ENCODE measurements at regions not wholly inside any gene's neighbourhood (a gene's known extent, or its start where the extent isn't known, plus 50 kb on each side); places are given as distances from the start of the nearest gene placed in this dataset.

DNA sequence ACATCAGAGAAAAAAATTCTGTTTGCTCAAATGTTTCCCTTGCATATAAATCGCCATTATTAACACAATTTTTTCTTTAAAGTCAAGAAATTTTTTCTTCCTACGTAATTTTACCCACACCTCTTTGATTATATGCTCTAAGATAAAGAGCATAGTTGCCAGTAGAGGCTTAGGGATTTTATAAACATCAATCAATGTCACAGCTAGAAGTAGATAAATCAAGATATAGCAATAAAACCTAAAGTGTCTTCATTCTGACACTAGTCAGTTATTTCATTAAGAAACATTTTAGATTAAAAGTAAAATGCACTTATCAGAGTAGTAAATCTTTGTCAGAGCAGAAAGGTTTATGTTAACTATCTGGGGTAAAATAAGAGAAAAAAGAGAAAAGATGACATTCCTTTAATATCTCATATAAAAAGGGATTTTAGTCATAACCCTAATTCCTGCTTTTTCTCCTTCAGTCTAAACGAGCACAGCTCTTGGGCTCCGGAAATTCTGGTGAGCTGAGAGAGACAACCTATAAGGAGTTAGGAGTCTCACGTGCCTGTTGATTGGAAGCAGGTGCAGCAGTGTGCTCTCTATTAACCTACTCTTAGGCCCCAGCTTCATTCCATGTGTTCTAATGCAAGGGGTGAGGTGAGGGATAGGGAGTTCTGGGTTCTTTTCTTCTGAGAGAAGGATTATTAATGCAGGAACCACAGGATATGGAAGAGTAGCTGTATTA lies 172.4 kb upstream of the GULP1 start:
- H3K4me1 ChIP-seq (ENCODE audit: control insufficient read depth, insufficient read depth, low read length, unreplicated experiment), result no peaks in the 10 kb centered on the region
- no peak overlapping the region for H2AFZ ChIP-seq (ENCODE audit: low read length, unreplicated experiment)
- H3K27ac ChIP-seq (ENCODE audit: low read depth, low read length), result no peak overlapping the region
- no peak overlapping the region for H3K4me3 ChIP-seq (ENCODE audit: low read depth, low read length)
- no peaks in the 10 kb centered on the region for H3K36me3 ChIP-seq (ENCODE audit: insufficient read depth, low read length)
- no peaks in the 10 kb centered on the region for H3K79me2 ChIP-seq (ENCODE audit: control insufficient read depth, insufficient read depth, low read length, unreplicated experiment)
- no peaks in the 10 kb centered on the region for H3K27me3 ChIP-seq (ENCODE audit: insufficient read depth, low read length)

DNA sequence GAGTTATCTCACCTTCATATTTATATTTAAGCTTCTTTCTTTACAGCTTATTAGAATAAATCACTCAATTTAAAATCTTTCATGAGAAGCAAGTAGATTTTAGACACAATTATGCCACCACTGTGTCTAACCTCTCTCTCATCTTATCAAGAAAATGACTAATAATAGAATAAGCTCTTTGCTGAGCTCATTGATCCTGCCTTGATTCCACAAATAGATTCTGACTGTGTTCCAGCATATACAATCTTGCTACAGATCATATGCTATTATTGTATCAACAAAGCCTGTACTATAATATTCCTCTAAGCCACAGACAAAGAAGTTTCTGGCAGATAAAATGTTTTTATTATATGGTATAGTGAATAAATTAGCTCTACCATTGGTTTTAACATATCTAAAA lies 168.7 kb upstream of the GULP1 start:
- Histone ChIP-seq H2AFZ (ENCODE audit: low read length, unreplicated experiment) (no peak overlapping the region), H3K4me1 (ENCODE audit: control insufficient read depth, insufficient read depth, low read length, unreplicated experiment) (no peaks in the 10 kb centered on the region), H3K79me2 (ENCODE audit: control insufficient read depth, insufficient read depth, low read length, unreplicated experiment) (no peaks in the 10 kb centered on the region), H3K27me3 (ENCODE audit: insufficient read depth, low read length) (no peaks in the 10 kb centered on the region), H3K36me3 (ENCODE audit: insufficient read depth, low read length) (no peaks in the 10 kb centered on the region), H3K4me3 (ENCODE audit: low read depth, low read length) (no peak overlapping the region), H3K27ac (ENCODE audit: low read depth, low read length) (no peak overlapping the region)

DNA sequence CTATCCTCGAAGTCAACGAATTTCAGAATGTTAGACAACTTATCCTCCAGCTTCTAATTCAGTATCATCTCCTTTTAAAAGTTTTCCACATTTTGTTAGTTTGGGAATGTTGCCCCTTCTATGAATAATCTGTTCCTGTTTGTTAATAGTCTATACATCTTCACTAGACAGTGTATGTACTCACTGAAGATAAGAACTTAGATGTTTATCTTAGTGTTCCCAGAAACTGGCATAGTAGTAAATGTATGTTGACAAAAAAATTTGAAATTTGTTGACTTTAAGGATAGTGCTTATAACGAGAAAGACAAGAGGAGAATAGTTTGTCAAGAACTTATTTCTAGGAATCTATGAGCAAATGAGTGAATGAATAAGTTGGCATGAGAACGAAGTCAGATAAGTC lies 162.0 kb upstream of the GULP1 start:
- H3K4me1 ChIP-seq (ENCODE audit: control insufficient read depth, insufficient read depth, low read length, unreplicated experiment), result no peaks in the 10 kb centered on the region
- H3K79me2 ChIP-seq (ENCODE audit: control insufficient read depth, insufficient read depth, low read length, unreplicated experiment), result no peaks in the 10 kb centered on the region
- H3K27ac ChIP-seq (ENCODE audit: low read depth, low read length), result no peak overlapping the region
- no peak overlapping the region for H3K4me3 ChIP-seq (ENCODE audit: low read depth, low read length)
- H3K27me3 ChIP-seq (ENCODE audit: insufficient read depth, low read length), result no peaks in the 10 kb centered on the region
- H2AFZ ChIP-seq (ENCODE audit: low read length, unreplicated experiment), result no peak overlapping the region
- H3K36me3 ChIP-seq (ENCODE audit: insufficient read depth, low read length), result no peaks in the 10 kb centered on the region

DNA sequence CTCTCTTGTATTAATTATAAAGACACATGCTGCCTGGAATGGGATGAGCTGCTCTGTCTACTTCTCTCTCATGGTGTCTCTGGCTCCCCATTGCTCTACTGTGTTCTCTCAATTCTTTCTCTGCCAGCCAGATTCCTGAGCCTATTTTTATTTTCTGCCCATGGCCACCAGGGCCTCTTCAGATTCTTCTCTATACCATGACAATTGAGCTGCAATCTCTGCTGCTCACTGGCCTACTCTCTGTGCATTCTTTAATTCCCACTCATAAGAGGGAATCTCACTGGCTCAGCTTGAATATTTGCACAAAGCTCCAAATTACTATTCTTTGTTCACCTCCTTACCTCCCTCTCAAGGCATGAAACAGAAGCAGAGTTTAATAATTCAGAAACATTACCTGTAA lies 161.4 kb upstream of the GULP1 start:
- Histone ChIP-seq H3K36me3 (ENCODE audit: insufficient read depth, low read length) (no peaks in the 10 kb centered on the region), H3K79me2 (ENCODE audit: control insufficient read depth, insufficient read depth, low read length, unreplicated experiment) (no peaks in the 10 kb centered on the region), H3K27me3 (ENCODE audit: insufficient read depth, low read length) (no peaks in the 10 kb centered on the region), H2AFZ (ENCODE audit: low read length, unreplicated experiment) (no peak overlapping the region), H3K4me3 (ENCODE audit: low read depth, low read length) (no peak overlapping the region), H3K27ac (ENCODE audit: low read depth, low read length) (no peak overlapping the region), H3K4me1 (ENCODE audit: control insufficient read depth, insufficient read depth, low read length, unreplicated experiment) (no peaks in the 10 kb centered on the region)

DNA sequence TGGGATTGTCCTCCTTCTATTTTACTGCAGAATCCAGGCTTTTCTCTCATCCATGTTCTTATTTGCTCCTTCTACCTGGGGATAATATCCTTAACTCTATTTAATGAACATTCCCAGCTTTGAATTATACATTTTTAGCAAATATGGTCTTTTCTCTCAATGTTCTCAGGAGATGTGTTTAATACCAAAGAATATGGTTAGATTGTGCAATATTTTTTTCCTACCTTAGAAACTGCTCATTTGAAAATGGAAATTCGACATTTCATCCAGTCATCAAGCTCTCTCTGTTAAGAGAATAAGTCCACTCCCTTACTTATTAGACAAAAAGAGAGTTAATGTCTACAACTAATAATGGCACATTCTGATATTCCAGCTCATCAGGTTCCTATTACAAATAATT lies 160.4 kb upstream of the GULP1 start:
- Histone ChIP-seq H3K27ac (ENCODE audit: low read depth, low read length) (no peak overlapping the region), H3K79me2 (ENCODE audit: control insufficient read depth, insufficient read depth, low read length, unreplicated experiment) (no peaks in the 10 kb centered on the region), H3K4me3 (ENCODE audit: low read depth, low read length) (no peak overlapping the region), H3K4me1 (ENCODE audit: control insufficient read depth, insufficient read depth, low read length, unreplicated experiment) (no peaks in the 10 kb centered on the region), H3K36me3 (ENCODE audit: insufficient read depth, low read length) (no peaks in the 10 kb centered on the region), H2AFZ (ENCODE audit: low read length, unreplicated experiment) (no peak overlapping the region), H3K27me3 (ENCODE audit: insufficient read depth, low read length) (no peaks in the 10 kb centered on the region)

DNA sequence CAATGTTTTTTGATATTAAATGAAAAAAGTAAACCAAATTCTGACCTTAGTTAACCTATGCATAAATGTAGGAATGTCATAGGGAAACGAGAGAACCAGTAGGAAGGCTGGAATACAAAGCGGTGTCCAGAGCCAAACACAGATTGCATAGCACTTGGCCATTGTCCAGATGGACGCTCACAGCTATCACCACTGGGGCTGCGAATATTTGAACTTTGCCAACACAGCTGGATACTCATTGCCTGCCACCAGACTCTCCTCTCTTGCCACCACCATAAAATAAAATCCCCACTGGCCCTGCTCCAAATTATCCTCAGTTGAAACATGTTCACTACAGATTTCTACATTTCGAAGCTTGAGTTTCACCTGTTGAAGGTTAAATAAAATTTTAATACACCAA lies 159.3 kb upstream of the GULP1 start:
- H3K27ac ChIP-seq (ENCODE audit: low read depth, low read length), result no peak overlapping the region
- H2AFZ ChIP-seq (ENCODE audit: low read length, unreplicated experiment), result no peak overlapping the region
- H3K27me3 ChIP-seq (ENCODE audit: insufficient read depth, low read length), result no peaks in the 10 kb centered on the region
- H3K36me3 ChIP-seq (ENCODE audit: insufficient read depth, low read length), result no peaks in the 10 kb centered on the region
- H3K4me3 ChIP-seq (ENCODE audit: low read depth, low read length), result no peak overlapping the region
- no peaks in the 10 kb centered on the region for H3K4me1 ChIP-seq (ENCODE audit: control insufficient read depth, insufficient read depth, low read length, unreplicated experiment)
- no peaks in the 10 kb centered on the region for H3K79me2 ChIP-seq (ENCODE audit: control insufficient read depth, insufficient read depth, low read length, unreplicated experiment)

DNA sequence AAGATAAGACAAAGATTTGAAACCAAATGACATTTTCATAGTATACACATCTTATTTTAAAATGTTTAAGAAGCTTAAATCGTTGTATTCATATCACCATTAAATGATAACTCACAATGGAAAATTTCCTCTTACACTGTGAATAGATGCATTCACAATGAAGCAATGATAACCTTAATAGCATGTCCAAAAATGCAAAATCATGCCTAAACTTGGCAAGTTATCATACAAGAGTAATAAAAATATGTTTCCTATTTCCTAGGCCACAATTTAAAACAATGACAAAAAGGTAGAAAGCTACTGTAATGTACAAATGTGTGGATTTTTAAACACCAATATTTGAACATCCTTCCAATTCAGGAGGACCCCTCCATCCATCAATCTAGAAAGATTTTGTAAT lies 157.4 kb upstream of the GULP1 start:
- Histone ChIP-seq H3K27me3 (ENCODE audit: insufficient read depth, low read length) (no peaks in the 10 kb centered on the region), H3K79me2 (ENCODE audit: control insufficient read depth, insufficient read depth, low read length, unreplicated experiment) (no peaks in the 10 kb centered on the region), H3K4me1 (ENCODE audit: control insufficient read depth, insufficient read depth, low read length, unreplicated experiment) (no peaks in the 10 kb centered on the region), H3K36me3 (ENCODE audit: insufficient read depth, low read length) (no peaks in the 10 kb centered on the region), H2AFZ (ENCODE audit: low read length, unreplicated experiment) (peak overlapping the region; percentile 19), H3K27ac (ENCODE audit: low read depth, low read length) (no peak overlapping the region), H3K4me3 (ENCODE audit: low read depth, low read length) (no peak overlapping the region)

DNA sequence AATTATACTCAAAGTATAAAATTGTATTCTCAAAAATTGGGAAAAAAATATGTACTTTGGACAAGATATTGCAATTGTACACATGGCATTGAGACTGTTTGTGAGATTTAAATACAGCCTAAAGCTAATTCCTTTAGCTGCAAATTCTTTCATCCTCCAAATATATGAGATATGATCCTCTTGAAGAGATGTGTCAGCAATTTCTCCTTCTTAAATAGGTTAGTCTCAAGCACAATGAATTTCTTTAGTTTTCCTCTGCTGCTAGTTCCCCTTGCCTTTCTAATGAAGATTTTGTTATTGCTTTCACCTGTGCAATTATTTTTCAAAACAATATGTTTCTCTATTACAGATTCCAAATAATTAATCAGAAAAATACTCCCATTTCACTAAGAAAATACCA lies 153.4 kb upstream of the GULP1 start:
- H3K4me3 ChIP-seq (ENCODE audit: low read depth, low read length), result no peak overlapping the region
- H3K27ac ChIP-seq (ENCODE audit: low read depth, low read length), result no peak overlapping the region
- no peaks in the 10 kb centered on the region for H3K36me3 ChIP-seq (ENCODE audit: insufficient read depth, low read length)
- H3K27me3 ChIP-seq (ENCODE audit: insufficient read depth, low read length), result no peaks in the 10 kb centered on the region
- no peaks in the 10 kb centered on the region for H3K79me2 ChIP-seq (ENCODE audit: control insufficient read depth, insufficient read depth, low read length, unreplicated experiment)
- H2AFZ ChIP-seq (ENCODE audit: low read length, unreplicated experiment), result no peak overlapping the region
- no peaks in the 10 kb centered on the region for H3K4me1 ChIP-seq (ENCODE audit: control insufficient read depth, insufficient read depth, low read length, unreplicated experiment)

DNA sequence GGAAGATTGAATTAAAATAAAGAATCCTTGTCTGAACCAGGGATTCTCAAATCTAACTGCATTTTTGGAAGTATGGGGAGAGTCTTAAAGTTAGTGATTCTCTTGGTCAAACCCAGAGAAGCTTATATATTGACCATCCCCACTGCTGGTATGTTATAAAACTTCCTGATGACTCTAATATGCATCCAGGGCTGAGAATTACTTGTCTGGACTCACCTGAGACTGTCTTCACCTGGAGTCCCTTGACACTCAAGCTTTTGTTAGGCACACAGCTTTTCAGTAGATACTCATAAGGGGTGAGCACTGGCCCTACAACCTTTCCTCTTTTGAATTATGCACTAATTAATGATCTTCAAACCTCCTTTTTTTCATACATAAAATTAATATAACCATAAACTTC lies 149.6 kb upstream of the GULP1 start:
- Histone ChIP-seq H3K27me3 (ENCODE audit: insufficient read depth, low read length) (no peaks in the 10 kb centered on the region), H3K4me3 (ENCODE audit: low read depth, low read length) (no peak overlapping the region), H3K36me3 (ENCODE audit: insufficient read depth, low read length) (no peaks in the 10 kb centered on the region), H3K79me2 (ENCODE audit: control insufficient read depth, insufficient read depth, low read length, unreplicated experiment) (no peaks in the 10 kb centered on the region), H3K27ac (ENCODE audit: low read depth, low read length) (no peak overlapping the region), H3K4me1 (ENCODE audit: control insufficient read depth, insufficient read depth, low read length, unreplicated experiment) (peaks cover 3% of the 10 kb centered on the region), H2AFZ (ENCODE audit: low read length, unreplicated experiment) (no peak overlapping the region)

DNA sequence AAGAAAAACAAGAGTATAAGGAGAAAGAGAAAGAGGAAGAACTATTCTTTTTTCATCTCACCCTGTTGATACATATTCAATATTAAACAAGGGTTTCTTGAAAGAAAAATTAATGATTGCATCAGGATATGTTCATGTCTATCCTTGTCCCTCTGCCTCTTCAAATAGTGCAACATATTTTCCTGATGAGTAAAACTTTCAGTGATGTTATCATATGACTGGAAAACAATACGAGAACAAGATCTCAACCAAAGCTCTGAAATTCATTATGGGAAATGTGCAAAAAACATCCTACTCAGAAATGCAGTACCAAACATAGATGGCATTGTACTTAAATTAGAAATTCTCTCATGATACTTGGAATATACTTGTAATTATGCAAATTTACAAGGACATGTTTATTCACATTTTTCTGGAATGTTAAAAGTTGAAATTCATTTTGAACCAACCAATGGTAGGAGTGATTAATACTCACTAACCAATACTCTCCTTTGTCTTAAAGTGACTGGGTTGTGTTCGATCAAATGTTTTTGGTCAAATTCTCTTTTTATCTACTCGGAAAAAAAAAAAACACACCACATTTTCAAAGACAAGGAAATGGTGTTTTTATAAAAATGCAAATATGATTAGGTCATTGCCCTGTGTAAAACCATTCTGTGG lies 148.9 kb upstream of the GULP1 start:
- peak overlapping the region; percentile 32; the same call in 1 of the 2 replicates for H3K27ac ChIP-seq (ENCODE audit: low read depth, low read length)
- H3K79me2 ChIP-seq (ENCODE audit: control insufficient read depth, insufficient read depth, low read length, unreplicated experiment), result no peaks in the 10 kb centered on the region
- H3K27me3 ChIP-seq (ENCODE audit: insufficient read depth, low read length), result no peaks in the 10 kb centered on the region
- H3K36me3 ChIP-seq (ENCODE audit: insufficient read depth, low read length), result no peaks in the 10 kb centered on the region
- peaks cover 3% of the 10 kb centered on the region for H3K4me1 ChIP-seq (ENCODE audit: control insufficient read depth, insufficient read depth, low read length, unreplicated experiment)
- H2AFZ ChIP-seq (ENCODE audit: low read length, unreplicated experiment), result peak overlapping the region; percentile 28
- H3K4me3 ChIP-seq (ENCODE audit: low read depth, low read length), result no peak overlapping the region

DNA sequence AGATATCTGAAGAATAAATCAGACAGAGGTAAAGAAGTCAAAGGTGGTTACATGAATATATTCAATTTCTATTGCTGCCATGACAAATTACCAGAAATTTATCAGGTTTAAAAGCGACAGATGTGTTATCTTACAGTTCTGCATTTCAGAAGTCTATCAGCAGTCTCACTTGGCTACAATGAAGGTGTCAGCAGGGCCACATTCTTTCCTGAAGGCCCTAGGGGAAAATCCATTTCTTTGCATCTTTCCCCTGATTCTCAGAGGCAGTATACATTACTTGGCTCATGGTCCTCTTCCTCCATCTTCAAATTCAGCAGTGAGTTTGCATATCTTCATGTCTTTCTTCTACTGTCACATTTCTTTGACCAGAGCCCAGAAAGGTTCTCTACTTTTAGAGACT lies 145.8 kb upstream of the GULP1 start:
- H3K4me3 ChIP-seq (ENCODE audit: low read depth, low read length), result no peak overlapping the region
- H3K36me3 ChIP-seq (ENCODE audit: insufficient read depth, low read length), result no peaks in the 10 kb centered on the region
- no peak overlapping the region for H3K27ac ChIP-seq (ENCODE audit: low read depth, low read length)
- peaks cover 3% of the 10 kb centered on the region for H3K4me1 ChIP-seq (ENCODE audit: control insufficient read depth, insufficient read depth, low read length, unreplicated experiment)
- no peak overlapping the region for H2AFZ ChIP-seq (ENCODE audit: low read length, unreplicated experiment)
- no peaks in the 10 kb centered on the region for H3K79me2 ChIP-seq (ENCODE audit: control insufficient read depth, insufficient read depth, low read length, unreplicated experiment)
- H3K27me3 ChIP-seq (ENCODE audit: insufficient read depth, low read length), result no peaks in the 10 kb centered on the region

Data from ACC112 (cell line).